Adrenal gland (tissue), 9 donors: ENCODE measurements at regions not wholly inside any gene's neighbourhood (a gene's known extent, or its start where the extent isn't known, plus 50 kb on each side); places are given as distances from the start of the nearest gene placed in this dataset.

Source experiments
- DNase-seq, 7 donors: peaks; one replicate each; pipeline ENCODE4 v3.0.0-alpha.2; 2019 to 2020
- H3K27ac ChIP-seq, 5 donors: fragments of 200-600 bp; sonication (generic) in 4 of 5; 1 replicate in 3 of 5; 2 replicates in 2 of 5; pipeline versions ENCODE4 v1.5.1 to v1.8.0; 2016 to 2020; ENCODE audit warnings: mild to moderate bottlenecking in 1 of 5
- H3K27me3 ChIP-seq: fragments of 200-600 bp; 2 replicates; pipeline ENCODE4 v1.8.0; 2021
- H3K36me3 ChIP-seq, 2 donors: fragments of 200-600 bp; replicated peaks in 1 of 2; 1 replicate in 1 of 2; 2 replicates in 1 of 2; pipeline versions ENCODE4 v1.5.1 to v1.8.0; 2018 to 2022
- H3K4me1 ChIP-seq, 2 donors: fragments of 200-600 bp; replicated peaks in 1 of 2; 1 replicate in 1 of 2; 2 replicates in 1 of 2; pipeline versions ENCODE4 v1.5.1 to v1.8.0; 2018 to 2021
- H3K4me3 ChIP-seq, 4 donors: fragments of 200-600 bp; sonication (generic) in 3 of 4; one replicate each; pipeline ENCODE4 v1.5.1; 2016 to 2018
- H3K9me3 ChIP-seq, 3 donors: fragments of 200-600 bp; sonication (generic) in 1 of 3; replicated peaks in 1 of 3; 1 replicate in 2 of 3; 2 replicates in 1 of 3; pipeline versions ENCODE4 v1.5.1 to v1.8.0; 2016 to 2021
- CTCF ChIP-seq, 6 experiments: fragments of 450-650 bp in 4 of 6; fragments of 200-600 bp in 2 of 6; sonication (generic) in 1 of 6; IDR thresholded peaks; 1 replicate in 5 of 6; 2 replicates in 1 of 6; pipeline versions ENCODE4 v1.5.1 to v1.8.0; 2016 to 2021; ENCODE audit warnings: antibody characterized with exemption in 6 of 6, mild to moderate bottlenecking in 2 of 6, moderate library complexity in 1 of 6
- POLR2A ChIP-seq, 2 donors: fragments of 450-650 bp; IDR thresholded peaks; one replicate each; pipeline ENCODE4 v1.6.1; 2017; ENCODE audit warnings: antibody characterized with exemption in 2 of 2, mild to moderate bottlenecking in 2 of 2, moderate library complexity in 1 of 2
- WGBS, 4 donors: extraction: QIAGEN DNeasy Blood & Tissue Kit in 2 of 4; methylation state at CpG; one replicate each; pipeline versions ENCODE4 v1.1.5 to v1.1.7; 2013 to 2017; 5-methylcytosine and 5-hydroxymethylcytosine counted together
- intact Hi-C, 2 donors: fragments of 100-400 bp; cut with DNase I; formaldehyde crosslinking; loops; one replicate each; pipeline versions ENCODE4 v1.14.1 to v1.15.0; 2022 to 2023
- donor health status: healthy with polysubstance abuse.
- donor health status: Bipolar disorder and iron deficiency.
- donor health status: DM: yes; HTN: yes; CAD: no.
- donor health status: DM: no; HTN: no; CAD: no.
- donor health status: DM: no; HTN: no; CAD: no.

GRCh38 chr5:123858938-123859337 lies 347.0 kb downstream of the CSNK1G3 start:
- WGBS, 4 donors, result 63 to 78% (median 70%) methylated on average over 1 of the region's 1 CpG

DNA sequence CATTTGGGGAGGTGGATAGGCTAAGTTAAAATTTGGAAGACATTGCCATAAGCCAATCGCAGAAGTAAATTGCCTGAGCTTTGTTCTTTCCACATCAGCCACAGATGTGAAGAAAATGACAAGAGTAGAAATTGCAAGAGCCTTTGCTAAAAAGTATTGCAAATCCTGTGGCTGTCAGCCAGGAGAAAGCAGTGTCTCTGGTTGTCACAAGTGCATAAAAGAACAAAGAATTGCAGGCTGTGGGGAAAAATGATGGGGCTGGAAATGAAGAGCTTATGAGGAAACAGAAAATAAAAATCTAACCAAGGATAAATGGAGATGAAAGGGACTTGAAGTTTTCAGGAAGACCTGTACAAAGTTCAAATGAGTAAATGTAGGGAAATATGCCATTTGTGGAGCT lies 344.8 kb downstream of the CSNK1G3 start:
- H3K9me3 ChIP-seq, result no peaks in the 10 kb centered on the region
- WGBS, 4 donors, result 78 to 85% (median 83%) methylated on average over 1 of the region's 1 CpG
- no peaks in the 10 kb centered on the region for H3K4me1 ChIP-seq
- peak in 1 of 7 donors; percentile 14 for DNase-seq
- intact Hi-C loops, result no loop called here
- TF ChIP-seq CTCF (IDR thresholded peaks at IDR 0.05) (no peak), POLR2A (IDR thresholded peaks at IDR 0.05) (no peak)
- H3K27ac ChIP-seq, result no peak overlapping the region
- no peaks in the 10 kb centered on the region for H3K36me3 ChIP-seq
- H3K4me3 ChIP-seq, result no peak overlapping the region
- no peaks in the 10 kb centered on the region for H3K27me3 ChIP-seq

More at GRCh38 chr5:123858938-123859337, 347.0 kb downstream of the CSNK1G3 start:
- H3K4me1 ChIP-seq, result no peaks in the 10 kb centered on the region
- no peak overlapping the region for H3K27ac ChIP-seq
- no peak overlapping the region for H3K4me3 ChIP-seq
- TF ChIP-seq POLR2A (IDR thresholded peaks at IDR 0.05), result no peak
- TF ChIP-seq CTCF (IDR thresholded peaks at IDR 0.05), result no peak
- no peak for DNase-seq
- intact Hi-C loops, result no loop called here
- H3K9me3 ChIP-seq, result no peaks in the 10 kb centered on the region
- H3K27me3 ChIP-seq, result no peaks in the 10 kb centered on the region
- no peaks in the 10 kb centered on the region for H3K36me3 ChIP-seq

DNA sequence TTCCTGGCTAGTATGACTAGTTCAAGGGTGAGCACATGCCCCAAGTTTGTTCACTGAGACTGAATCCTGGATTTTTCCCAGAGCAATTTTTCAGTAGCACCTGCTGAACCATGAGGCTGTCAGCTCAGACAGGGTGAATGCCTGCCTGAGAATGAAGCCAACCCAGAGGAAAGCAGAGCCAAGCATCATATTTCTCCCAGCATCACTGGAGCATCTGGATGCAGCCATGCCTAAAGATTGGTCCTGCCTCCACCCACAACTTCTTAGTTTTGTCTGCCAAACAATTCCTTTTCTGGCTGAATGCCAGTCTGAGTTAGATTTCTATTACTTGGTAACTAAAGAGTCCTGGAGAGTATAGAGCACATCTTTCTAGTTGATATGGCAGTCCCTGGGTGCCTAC lies 343.6 kb downstream of the CSNK1G3 start:
- TF ChIP-seq POLR2A (IDR thresholded peaks at IDR 0.05), result no peak
- no peak for TF ChIP-seq CTCF (IDR thresholded peaks at IDR 0.05)
- no peak overlapping the region for H3K27ac ChIP-seq
- no peaks in the 10 kb centered on the region for H3K27me3 ChIP-seq
- no peaks in the 10 kb centered on the region for H3K36me3 ChIP-seq
- intact Hi-C loops, result no loop called here
- no peak overlapping the region for H3K4me3 ChIP-seq
- no peak for DNase-seq
- no peaks in the 10 kb centered on the region for H3K9me3 ChIP-seq
- H3K4me1 ChIP-seq, result no peaks in the 10 kb centered on the region

DNA sequence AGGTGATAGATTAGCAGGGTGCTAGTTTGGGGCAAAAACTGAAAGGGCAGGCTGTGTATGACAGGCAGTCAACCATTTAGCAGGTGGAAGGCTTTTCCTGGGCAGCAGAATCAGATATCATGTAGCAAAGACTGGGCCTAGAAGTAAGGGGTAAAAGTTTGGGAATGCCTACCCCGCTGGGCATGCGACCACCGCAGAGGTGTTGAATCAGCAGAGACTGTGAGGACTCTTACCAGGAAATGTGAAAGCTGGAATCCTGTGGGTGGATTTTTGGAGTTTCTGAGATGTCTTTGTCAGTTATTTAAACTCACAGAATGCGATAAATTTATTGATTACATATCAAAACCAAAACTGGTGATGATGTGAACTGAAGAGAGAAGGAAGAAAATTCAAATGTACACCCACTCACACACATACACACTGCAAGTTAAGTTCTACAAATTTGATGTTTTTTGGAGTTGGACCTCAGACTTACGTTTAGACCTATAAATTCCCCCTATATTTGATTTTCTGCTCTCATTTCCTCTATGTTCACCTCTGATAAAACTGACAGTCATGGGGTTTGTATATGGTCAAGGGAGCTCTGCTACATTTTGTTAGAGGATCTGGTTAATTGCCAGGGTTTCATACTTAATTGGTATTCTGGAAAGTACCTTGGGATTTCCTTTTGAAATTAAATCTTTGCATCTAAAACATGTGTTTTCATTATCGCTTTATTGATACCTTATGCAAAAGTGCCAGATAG lies 333.6 kb downstream of the CSNK1G3 start:
- TF ChIP-seq CTCF (IDR thresholded peaks at IDR 0.05), result no peak
- TF ChIP-seq POLR2A (IDR thresholded peaks at IDR 0.05), result no peak
- Histone ChIP-seq H3K4me1 (no peaks in the 10 kb centered on the region), H3K36me3 (no peaks in the 10 kb centered on the region), H3K27ac (no peak overlapping the region), H3K9me3 (no peaks in the 10 kb centered on the region), H3K4me3 (no peak overlapping the region), H3K27me3 (no peaks in the 10 kb centered on the region)
- WGBS, 4 donors, result 76 to 93% (median 82%) methylated on average over 6 of the region's 6 CpGs
- DNase-seq, result no peak
- intact Hi-C loops, result no loop called here
